CD4-positive, alpha-beta T cell (primary cell): ENCODE measurements at regions not wholly inside any gene's neighbourhood (a gene's known extent, or its start where the extent isn't known, plus 50 kb on each side); places are given as distances from the start of the nearest gene placed in this dataset.

Experiments used
- ATAC-seq: fragments of 200-7000 bp; cut with Tn5 transposase; one replicate; pipeline ENCODE4 v1.10.0; 2022; ENCODE audit warnings: mild to moderate bottlenecking; ENCODE audit not compliant: poor library complexity
- CTCF ChIA-PET: fragments of 350-600 bp; sonication (Branson Sonifier 250); formaldehyde crosslinking; loops from one replicate; lab custom pipeline; 2021; ENCODE audit warnings: antibody characterized with exemption, inconsistent platforms; lab: Charles Lee
- POLR2A ChIA-PET: fragments of 350-600 bp; sonication (Branson Sonifier 250); formaldehyde crosslinking; loops from one replicate; lab custom pipeline; 2021; ENCODE audit warnings: antibody characterized with exemption, inconsistent platforms; lab: Charles Lee
- DNase-seq, 14 experiments: peaks; one replicate each; pipeline ENCODE4 v3.0.0-alpha.2; 2013 to 2020; ENCODE audit warnings: mixed read lengths in 2 of 14
- H3K27ac ChIP-seq, 2 donors: one replicate each; pipeline versions ENCODE4 v1.5.1 to v1.7.0; 2013; ENCODE audit warnings: low read length in 2 of 2, low read depth in 1 of 2, mild to moderate bottlenecking in 1 of 2
- H3K27me3 ChIP-seq, 2 experiments: 1 replicate in 1 of 2; 2 replicates in 1 of 2; pipeline versions ENCODE4 v1.6.1 to v1.7.0; 2013; ENCODE audit warnings: low read length in 2 of 2, control low read depth in 1 of 2, mild to moderate bottlenecking in 1 of 2, moderate library complexity in 1 of 2; ENCODE audit not compliant: insufficient read depth in 2 of 2, control insufficient read depth in 1 of 2
- H3K36me3 ChIP-seq: one replicate; pipeline ENCODE4 v1.6.1; 2013; ENCODE audit warnings: low read length, control low read depth; ENCODE audit not compliant: insufficient read depth
- H3K4me1 ChIP-seq: one replicate; pipeline ENCODE4 v1.6.1; 2013; ENCODE audit warnings: low read length, control low read depth; ENCODE audit not compliant: insufficient read depth
- H3K4me3 ChIP-seq: one replicate; pipeline ENCODE4 v1.5.1; 2013; ENCODE audit warnings: mild to moderate bottlenecking, low read length, moderate library complexity
- H3K9me3 ChIP-seq, 2 experiments: 1 replicate in 1 of 2; 2 replicates in 1 of 2; pipeline versions ENCODE4 v1.6.1 to v1.7.0; 2013; ENCODE audit warnings: low read length in 2 of 2, mild to moderate bottlenecking in 2 of 2, control low read depth in 1 of 2, moderate library complexity in 1 of 2; ENCODE audit not compliant: control insufficient read depth in 1 of 2, insufficient read depth in 1 of 2
- H3K27ac Mint-ChIP-seq: one replicate; pipeline ENCODE4 v1.8.0; 2020; ENCODE audit warnings: mixed read lengths
- H3K27me3 Mint-ChIP-seq: one replicate; pipeline ENCODE4 v1.8.0; 2021; ENCODE audit warnings: mixed read lengths
- H3K36me3 Mint-ChIP-seq: one replicate; pipeline ENCODE4 v1.8.0; 2021; ENCODE audit warnings: low read depth, mixed read lengths
- H3K4me1 Mint-ChIP-seq: one replicate; pipeline ENCODE4 v1.8.0; 2021; ENCODE audit warnings: low read depth, mixed read lengths
- H3K4me3 Mint-ChIP-seq: one replicate; pipeline ENCODE4 v1.8.0; 2020; ENCODE audit warnings: mild to moderate bottlenecking, mixed read lengths
- H3K9me3 Mint-ChIP-seq: one replicate; pipeline ENCODE4 v1.8.0; 2020; ENCODE audit warnings: mixed read lengths
- CTCF ChIP-seq: fragments of 200-600 bp; IDR thresholded peaks from one replicate; pipeline ENCODE4 v1.8.0; 2022; ENCODE audit warnings: antibody characterized with exemption, mild to moderate bottlenecking
- intact Hi-C, 2 experiments: fragments of 100-400 bp; cut with DNase I in 1 of 2; cut with micrococcal nuclease in 1 of 2; formaldehyde crosslinking; loops; one replicate each; pipeline versions ENCODE4 v1.15.1 to v1.9.0; 2023 to 2025; cut with DNase I, micrococcal nuclease

DNA sequence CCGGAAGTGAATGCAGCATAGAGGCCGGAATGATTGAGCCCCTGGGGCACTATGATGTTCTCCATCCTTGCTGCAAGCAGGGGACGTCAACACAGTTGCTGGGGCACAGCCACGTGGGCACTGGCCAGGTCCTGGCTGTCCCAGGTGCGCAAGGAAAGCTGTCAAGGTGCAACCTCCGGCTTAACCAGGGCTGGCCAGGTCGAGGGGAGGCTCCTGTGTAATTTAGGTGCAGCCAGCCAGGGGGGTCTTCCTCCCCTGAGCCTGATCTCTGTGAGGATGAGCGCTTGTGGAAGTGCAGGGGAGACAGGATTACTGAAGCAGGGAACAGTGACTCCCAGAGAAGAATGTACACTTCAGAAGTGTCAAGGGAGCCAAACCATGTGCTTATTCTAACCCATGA lies 852.8 kb upstream of the TMEM132C start:
- ATAC-seq (no peak), DNase-seq (no peak)
- Mint-ChIP-seq H3K27ac (no peak overlapping the region), H3K4me1 (no peaks in the 10 kb centered on the region), H3K9me3 (peaks cover 2% of the 10 kb centered on the region), H3K4me3 (no peak overlapping the region), H3K36me3 (no peaks in the 10 kb centered on the region), H3K27me3 (no peaks in the 10 kb centered on the region)
- intact Hi-C loops: no loop called here
- Histone ChIP-seq H3K27ac (no peak overlapping the region), H3K27me3 (no peaks in the 10 kb centered on the region), H3K9me3 (peaks cover 4 to 13% of the 10 kb centered on the region in 2 experiments), H3K4me3 (no peak overlapping the region), H3K36me3 (no peaks in the 10 kb centered on the region), H3K4me1 (no peaks in the 10 kb centered on the region)
- CTCF ChIA-PET: no interaction called here
- POLR2A ChIA-PET: no interaction called here
- TF ChIP-seq CTCF: no peak

DNA sequence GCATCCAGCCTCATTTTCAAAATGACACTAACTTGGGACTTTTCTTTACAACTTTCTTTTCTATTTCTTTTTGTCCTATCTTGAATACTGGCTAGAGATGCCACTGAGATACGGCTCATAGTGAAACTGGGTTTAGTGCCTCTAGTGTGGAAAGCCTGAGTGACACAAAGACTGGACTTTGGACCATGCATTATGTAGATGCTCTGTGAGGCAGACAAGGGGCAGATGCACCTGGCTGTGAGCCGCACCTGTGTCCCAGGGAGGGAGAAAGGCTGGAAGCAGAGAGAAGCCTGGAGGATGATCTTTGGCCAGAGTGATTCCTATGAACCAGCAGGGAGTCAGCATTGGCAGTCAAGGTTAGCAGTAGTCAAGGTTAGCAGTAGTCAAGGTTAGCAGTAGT lies 852.3 kb upstream of the TMEM132C start:
- ChIA-PET POLR2A (no interaction called here), CTCF (no interaction called here)
- Histone ChIP-seq H3K36me3 (no peaks in the 10 kb centered on the region), H3K4me3 (no peak overlapping the region), H3K4me1 (no peaks in the 10 kb centered on the region), H3K9me3 (peaks cover 4 to 13% of the 10 kb centered on the region in 2 experiments), H3K27ac (no peak overlapping the region), H3K27me3 (no peaks in the 10 kb centered on the region)
- no peak for ATAC-seq
- H3K4me3 Mint-ChIP-seq: no peak overlapping the region
- no peaks in the 10 kb centered on the region for H3K36me3 Mint-ChIP-seq
- TF ChIP-seq CTCF: no peak
- H3K27ac Mint-ChIP-seq: no peak overlapping the region
- no peaks in the 10 kb centered on the region for H3K27me3 Mint-ChIP-seq
- intact Hi-C loops: no loop called here
- peaks cover 3% of the 10 kb centered on the region for H3K9me3 Mint-ChIP-seq
- no peaks in the 10 kb centered on the region for H3K4me1 Mint-ChIP-seq
- no peak for DNase-seq

GRCh38 chr12:127416796-127417195 lies 850.2 kb upstream of the TMEM132C start:
- POLR2A ChIA-PET: no interaction called here
- no peak overlapping the region for H3K4me3 Mint-ChIP-seq
- no peaks in the 10 kb centered on the region for H3K36me3 Mint-ChIP-seq
- Histone ChIP-seq H3K27ac (no peak overlapping the region), H3K4me1 (no peaks in the 10 kb centered on the region), H3K9me3 (peaks cover 4 to 13% of the 10 kb centered on the region in 2 experiments), H3K27me3 (no peaks in the 10 kb centered on the region), H3K4me3 (no peak overlapping the region), H3K36me3 (no peaks in the 10 kb centered on the region)
- no peak for TF ChIP-seq CTCF
- ATAC-seq: no peak
- H3K4me1 Mint-ChIP-seq: no peaks in the 10 kb centered on the region
- intact Hi-C loops: no loop called here
- DNase-seq: no peak
- peaks cover 6% of the 10 kb centered on the region for H3K9me3 Mint-ChIP-seq
- CTCF ChIA-PET: no interaction called here
- H3K27me3 Mint-ChIP-seq: no peaks in the 10 kb centered on the region
- H3K27ac Mint-ChIP-seq: no peak overlapping the region
